ENCODE measurements at regions not wholly inside any gene's neighbourhood (a gene's known extent, or its start where the extent isn't known, plus 50 kb on each side); places are given as distances from the start of the nearest gene placed in this dataset.

- Mint-ChIP-seq H3K4me3 (no peak overlapping the region), H3K27me3 (no peaks in the 10 kb centered on the region), H3K36me3 (no peaks in the 10 kb centered on the region), H3K9me3 (peaks cover 18% of the 10 kb centered on the region), H3K27ac (no peak overlapping the region), H3K4me1 (no peaks in the 10 kb centered on the region)
These were observed 53.5 kb downstream of the ZNF608 start for GRCh38 chr5:124692950-124693349.

DNA sequence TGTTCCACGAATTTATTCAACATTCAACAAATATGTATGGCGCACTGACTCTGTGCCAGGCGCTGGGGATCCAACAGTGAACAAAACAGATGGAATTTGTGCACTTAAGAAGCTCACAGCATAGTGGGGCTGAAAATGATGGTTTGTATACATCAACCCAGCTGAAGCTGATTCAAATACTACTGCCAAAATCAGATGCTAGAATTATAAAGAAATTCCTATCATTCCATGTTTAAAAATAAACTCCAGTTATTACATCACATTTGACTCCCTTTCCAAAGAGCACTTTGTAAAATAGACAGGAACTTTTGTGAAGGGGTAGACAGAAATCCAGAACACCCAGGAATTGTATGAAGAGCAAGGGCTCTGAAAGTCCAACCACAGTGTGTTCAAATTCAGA is 54.1 kb downstream of the ZNF608 start:
- no peak overlapping the region for H3K4me3 Mint-ChIP-seq
- H3K27me3 Mint-ChIP-seq: no peaks in the 10 kb centered on the region
- H3K27ac Mint-ChIP-seq: no peak overlapping the region
- peaks cover 18% of the 10 kb centered on the region for H3K9me3 Mint-ChIP-seq
- H3K36me3 Mint-ChIP-seq: no peaks in the 10 kb centered on the region
- H3K4me1 Mint-ChIP-seq: no peaks in the 10 kb centered on the region

DNA sequence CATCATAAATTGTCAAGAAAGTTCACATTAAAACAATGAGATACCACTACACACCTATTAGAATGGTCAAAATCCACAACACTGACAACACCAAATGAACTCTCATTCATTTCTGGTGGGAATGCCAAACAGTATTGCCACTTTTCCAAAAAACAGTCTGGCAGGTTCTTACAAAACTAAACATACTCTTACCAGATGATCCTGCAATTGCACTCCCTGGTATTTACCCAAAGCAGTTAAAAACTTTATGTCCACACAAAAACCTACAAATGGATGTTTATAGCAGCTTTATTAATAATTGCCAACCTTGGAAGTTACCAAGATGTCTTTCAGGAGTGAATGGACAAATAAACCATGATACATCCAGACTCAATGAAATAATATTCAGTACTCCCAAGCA is 56.8 kb downstream of the ZNF608 start:
- no peaks in the 10 kb centered on the region for H3K4me1 Mint-ChIP-seq
- H3K9me3 Mint-ChIP-seq: peaks cover 10% of the 10 kb centered on the region
- H3K36me3 Mint-ChIP-seq: no peaks in the 10 kb centered on the region
- no peaks in the 10 kb centered on the region for H3K27me3 Mint-ChIP-seq
- H3K4me3 Mint-ChIP-seq: no peak overlapping the region
- H3K27ac Mint-ChIP-seq: no peak overlapping the region

GRCh38 chr5:124686239-124687004 is 60.0 kb downstream of the ZNF608 start:
- Mint-ChIP-seq H3K4me1 (no peaks in the 10 kb centered on the region), H3K4me3 (no peak overlapping the region), H3K27ac (no peak overlapping the region), H3K9me3 (no peaks in the 10 kb centered on the region), H3K27me3 (no peaks in the 10 kb centered on the region), H3K36me3 (no peaks in the 10 kb centered on the region)

DNA sequence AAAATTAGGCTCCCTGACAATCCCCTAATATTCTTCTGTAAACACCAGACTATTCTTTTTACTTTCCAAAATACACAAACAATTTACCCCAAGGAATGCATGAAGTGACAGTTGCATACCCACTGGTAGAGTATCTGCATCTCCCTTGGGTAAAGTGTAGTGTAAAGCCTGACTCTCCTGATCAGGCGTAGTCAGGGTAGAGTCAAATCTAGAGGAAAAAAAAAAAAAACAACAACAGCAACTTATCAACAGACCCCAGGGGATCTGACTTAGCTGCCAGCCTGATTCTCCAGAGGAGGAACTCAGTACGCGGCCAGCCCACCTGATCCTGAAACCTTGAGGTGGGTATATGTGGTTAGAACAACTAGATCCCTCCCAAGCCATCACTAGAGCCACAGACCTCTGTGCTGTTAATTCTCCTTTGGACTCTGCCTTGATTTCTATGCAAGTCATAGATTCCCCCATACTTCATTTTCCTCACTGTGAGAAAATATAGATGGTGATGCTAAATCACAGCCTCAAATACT is 61.0 kb downstream of the ZNF608 start:
- Mint-ChIP-seq H3K27me3 (no peaks in the 10 kb centered on the region), H3K36me3 (no peaks in the 10 kb centered on the region), H3K4me3 (no peak overlapping the region), H3K27ac (no peak overlapping the region), H3K4me1 (no peaks in the 10 kb centered on the region), H3K9me3 (peaks cover 5% of the 10 kb centered on the region)

- H3K9me3 Mint-ChIP-seq: peaks cover 5% of the 10 kb centered on the region
- no peak overlapping the region for H3K4me3 Mint-ChIP-seq
- no peaks in the 10 kb centered on the region for H3K4me1 Mint-ChIP-seq
- no peak overlapping the region for H3K27ac Mint-ChIP-seq
- H3K36me3 Mint-ChIP-seq: no peaks in the 10 kb centered on the region
- no peaks in the 10 kb centered on the region for H3K27me3 Mint-ChIP-seq
These were observed 62.4 kb downstream of the ZNF608 start for GRCh38 chr5:124683917-124684555.

DNA sequence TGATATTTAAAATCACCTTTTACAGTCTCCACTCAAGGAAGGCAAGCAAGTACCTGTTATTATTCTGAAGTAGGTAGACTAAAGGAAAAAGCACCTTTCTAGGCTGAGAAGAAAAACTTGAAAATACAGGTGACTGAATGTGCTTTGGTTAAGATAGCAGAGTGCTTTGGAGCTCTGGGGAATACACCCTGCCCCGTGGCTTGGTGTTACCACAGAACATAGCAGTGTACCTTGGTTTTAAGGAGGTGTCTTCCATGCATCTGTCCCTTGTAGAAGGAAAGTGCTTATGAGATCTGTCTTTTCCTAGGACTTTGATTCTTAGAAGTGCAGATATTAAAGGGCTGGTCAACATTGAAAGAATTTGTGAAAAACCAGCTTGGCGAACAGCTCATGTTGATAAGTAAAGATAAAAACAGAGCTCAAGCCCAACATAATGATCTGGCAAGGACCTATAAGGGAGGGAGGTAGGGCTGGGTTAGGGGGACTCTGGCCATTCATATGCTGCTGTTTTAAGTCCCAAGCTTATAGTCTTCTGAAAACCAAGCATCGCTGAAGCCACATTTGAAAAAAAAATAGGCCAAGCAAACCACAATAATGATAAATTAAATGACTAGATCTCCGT is 66.8 kb downstream of the ZNF608 start:
- H3K27ac Mint-ChIP-seq: no peak overlapping the region
- no peaks in the 10 kb centered on the region for H3K27me3 Mint-ChIP-seq
- no peak overlapping the region for H3K4me3 Mint-ChIP-seq
- H3K9me3 Mint-ChIP-seq: peaks cover 5% of the 10 kb centered on the region
- H3K4me1 Mint-ChIP-seq: no peaks in the 10 kb centered on the region
- H3K36me3 Mint-ChIP-seq: no peaks in the 10 kb centered on the region

- H3K36me3 Mint-ChIP-seq: no peaks in the 10 kb centered on the region
- H3K9me3 Mint-ChIP-seq: peaks cover 5% of the 10 kb centered on the region
- no peak overlapping the region for H3K27ac Mint-ChIP-seq
- no peaks in the 10 kb centered on the region for H3K4me1 Mint-ChIP-seq
- no peaks in the 10 kb centered on the region for H3K27me3 Mint-ChIP-seq
- no peak overlapping the region for H3K4me3 Mint-ChIP-seq
These were observed 67.4 kb downstream of the ZNF608 start for GRCh38 chr5:124678922-124679519.

DNA sequence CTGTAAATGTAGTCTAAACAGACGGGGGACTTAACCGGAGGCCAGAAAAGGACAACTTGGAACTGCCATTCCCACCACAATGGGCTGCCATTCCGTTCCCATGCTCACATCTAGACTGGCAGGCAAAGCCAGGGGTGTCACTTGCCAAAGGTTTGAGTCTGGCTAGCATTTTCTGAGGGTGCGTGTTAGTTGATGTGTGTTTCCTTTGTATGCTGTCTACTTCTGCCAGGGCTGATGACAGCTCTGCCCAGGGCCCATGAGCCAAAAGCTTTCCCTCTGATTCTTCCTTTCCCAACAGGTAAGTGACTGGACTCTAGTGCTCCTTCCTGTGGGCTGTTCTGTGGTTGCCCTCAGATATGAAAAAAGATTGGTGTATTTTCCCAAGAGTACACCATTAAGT is 68.0 kb downstream of the ZNF608 start:
- H3K36me3 Mint-ChIP-seq: no peaks in the 10 kb centered on the region

DNA sequence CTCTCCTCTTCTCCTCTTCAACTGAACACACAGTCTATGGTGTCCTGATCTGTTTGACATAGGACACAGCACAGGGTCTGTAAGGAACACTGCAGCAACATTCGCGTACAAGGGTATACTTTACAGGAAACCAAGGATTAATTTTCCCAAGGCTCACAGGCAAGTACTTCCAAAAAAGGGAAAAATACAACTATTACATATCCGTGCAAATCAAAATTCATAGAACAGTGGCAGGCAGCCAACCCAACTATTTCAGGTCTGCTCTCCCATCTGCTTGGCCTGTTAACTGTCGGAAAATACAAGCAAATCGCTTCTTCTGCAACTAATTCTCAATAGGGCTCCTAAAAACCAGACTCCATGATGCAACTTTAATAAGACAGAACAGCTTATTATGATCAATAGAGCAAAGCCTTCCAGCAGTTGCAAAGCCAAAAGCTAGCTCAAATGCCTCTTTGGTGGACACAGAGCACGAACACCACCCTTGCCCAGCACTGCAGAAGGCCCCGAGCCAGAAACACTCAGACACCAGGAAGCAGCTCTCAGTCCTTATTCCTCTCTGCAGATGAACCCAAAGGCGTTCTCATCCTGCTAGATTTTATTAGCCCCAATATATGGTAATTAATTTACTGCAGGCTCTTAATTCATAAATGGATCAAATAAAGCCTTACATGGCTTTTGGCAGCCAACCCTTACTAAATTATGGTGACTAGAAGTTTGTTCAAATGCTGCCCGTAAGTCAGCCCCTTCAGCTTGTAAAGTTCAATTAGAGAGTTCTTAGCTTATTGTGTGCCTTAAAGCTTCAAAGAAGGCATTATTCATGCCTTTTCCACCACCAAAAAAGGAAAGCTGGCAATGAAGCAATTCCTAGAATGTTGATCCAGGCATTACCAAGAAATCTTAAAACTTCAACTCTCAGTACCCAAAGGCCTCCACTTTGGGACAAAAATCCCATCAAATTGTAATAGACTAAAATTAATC is 68.8 kb downstream of the ZNF608 start:
- Mint-ChIP-seq H3K36me3 (no peaks in the 10 kb centered on the region), H3K9me3 (peaks cover 5% of the 10 kb centered on the region), H3K27me3 (no peaks in the 10 kb centered on the region), H3K27ac (no peak overlapping the region), H3K4me3 (no peak overlapping the region), H3K4me1 (no peaks in the 10 kb centered on the region)

More for the DNA sequence above, 68.0 kb downstream of the ZNF608 start:
- Mint-ChIP-seq H3K27me3 (no peaks in the 10 kb centered on the region), H3K27ac (no peak overlapping the region), H3K4me3 (no peak overlapping the region), H3K4me1 (no peaks in the 10 kb centered on the region), H3K9me3 (peaks cover 5% of the 10 kb centered on the region)

- Mint-ChIP-seq H3K4me1 (no peaks in the 10 kb centered on the region), H3K4me3 (no peak overlapping the region), H3K9me3 (peaks cover 5% of the 10 kb centered on the region), H3K27ac (no peak overlapping the region), H3K27me3 (no peaks in the 10 kb centered on the region), H3K36me3 (no peaks in the 10 kb centered on the region)
These were observed 70.2 kb downstream of the ZNF608 start for GRCh38 chr5:124675931-124676846.

GRCh38 chr5:124671193-124671592 is 75.2 kb downstream of the ZNF608 start:
- no peak overlapping the region for H3K4me3 Mint-ChIP-seq
- no peaks in the 10 kb centered on the region for H3K9me3 Mint-ChIP-seq
- H3K27ac Mint-ChIP-seq: no peak overlapping the region
- H3K27me3 Mint-ChIP-seq: peaks cover under 1% of the 10 kb centered on the region
- H3K4me1 Mint-ChIP-seq: no peaks in the 10 kb centered on the region
- H3K36me3 Mint-ChIP-seq: no peaks in the 10 kb centered on the region

GRCh38 chr5:124670722-124671184 is 75.7 kb downstream of the ZNF608 start:
- Mint-ChIP-seq H3K27ac (no peak overlapping the region), H3K4me3 (no peak overlapping the region), H3K36me3 (no peaks in the 10 kb centered on the region), H3K4me1 (no peaks in the 10 kb centered on the region), H3K9me3 (no peaks in the 10 kb centered on the region), H3K27me3 (peaks cover 2% of the 10 kb centered on the region)

All from activated naive CD4-positive, alpha-beta T cell treated with anti-CD3 and anti-CD28 coated beads, Interleukin-2, amount 50 U/mL, for 24 hours (primary cell).